T-helper 1 cell treated with Interleukin-12 subunit alpha and Interleukin-12 subunit beta and Interleukin-4 antibody, amounts not matched to agents 30 μg/mL and 1 μg/mL, for 36 hours (primary cell): ENCODE measurements at regions not wholly inside any gene's neighbourhood (a gene's known extent, or its start where the extent isn't known, plus 50 kb on each side); places are given as distances from the start of the nearest gene placed in this dataset.
"Not testable (repeated sequence)": the region's sequence is repeated elsewhere in the genome, so short reads cannot be mapped to it uniquely, and the experiment has no call there.

ENCODE experiments used
- H3K27ac Mint-ChIP-seq: one replicate; pipeline ENCODE4 v1.8.0; 2021; ENCODE audit warnings: mild to moderate bottlenecking, mixed read lengths
- H3K27me3 Mint-ChIP-seq: one replicate; pipeline ENCODE4 v1.8.0; 2021; ENCODE audit warnings: low read depth, mixed read lengths
- H3K36me3 Mint-ChIP-seq: one replicate; pipeline ENCODE4 v1.8.0; 2021; ENCODE audit warnings: low read depth, mixed read lengths
- H3K4me1 Mint-ChIP-seq: one replicate; pipeline ENCODE4 v1.8.0; 2021; ENCODE audit warnings: low read depth, mixed read lengths
- H3K4me3 Mint-ChIP-seq: one replicate; pipeline ENCODE4 v1.8.0; 2021; ENCODE audit warnings: mild to moderate bottlenecking, moderate library complexity, mixed read lengths
- H3K9me3 Mint-ChIP-seq: one replicate; pipeline ENCODE4 v1.8.0; 2021; ENCODE audit warnings: mixed read lengths

DNA sequence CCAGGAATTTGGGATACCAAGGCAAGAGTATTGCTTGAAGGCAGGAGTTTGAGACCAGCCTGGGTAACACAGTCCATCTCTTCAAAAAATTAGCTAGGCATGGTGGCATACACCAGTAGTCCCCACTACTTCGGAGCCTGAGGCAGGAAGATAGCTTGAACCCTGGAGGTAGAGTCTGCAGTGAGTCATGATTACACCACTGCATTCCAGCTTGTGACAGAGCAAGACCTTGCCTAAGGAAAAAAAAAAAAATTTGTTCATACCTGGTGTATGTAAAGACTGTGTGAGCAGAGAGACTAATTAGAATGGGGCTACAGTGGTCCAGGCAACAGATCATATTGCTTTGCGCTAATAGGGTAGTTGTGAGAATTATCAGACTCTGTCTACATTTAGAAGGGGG, 778.3 kb upstream of the PCDH20 start:
- no peaks in the 10 kb centered on the region for H3K27me3 Mint-ChIP-seq
- peaks cover 5% of the 10 kb centered on the region for H3K9me3 Mint-ChIP-seq
- H3K27ac Mint-ChIP-seq = no peak overlapping the region

GRCh38 chr13:62185631-62186255, 770.1 kb upstream of the PCDH20 start:
- Mint-ChIP-seq H3K27ac (no peak overlapping the region), H3K9me3 (no peaks in the 10 kb centered on the region), H3K27me3 (no peaks in the 10 kb centered on the region), H3K4me1 (no peaks in the 10 kb centered on the region), H3K36me3 (no peaks in the 10 kb centered on the region), H3K4me3 (no peak overlapping the region)

More for the DNA sequence above, 778.3 kb upstream of the PCDH20 start:
- no peak overlapping the region for H3K4me3 Mint-ChIP-seq
- no peaks in the 10 kb centered on the region for H3K4me1 Mint-ChIP-seq
- no peaks in the 10 kb centered on the region for H3K36me3 Mint-ChIP-seq

GRCh38 chr13:62176051-62176450, 760.4 kb upstream of the PCDH20 start:
- H3K36me3 Mint-ChIP-seq = no peaks in the 10 kb centered on the region
- no peak overlapping the region for H3K4me3 Mint-ChIP-seq
- H3K9me3 Mint-ChIP-seq = peaks cover 17% of the 10 kb centered on the region
- H3K27ac Mint-ChIP-seq = no peak overlapping the region
- no peaks in the 10 kb centered on the region for H3K27me3 Mint-ChIP-seq
- no peaks in the 10 kb centered on the region for H3K4me1 Mint-ChIP-seq

DNA sequence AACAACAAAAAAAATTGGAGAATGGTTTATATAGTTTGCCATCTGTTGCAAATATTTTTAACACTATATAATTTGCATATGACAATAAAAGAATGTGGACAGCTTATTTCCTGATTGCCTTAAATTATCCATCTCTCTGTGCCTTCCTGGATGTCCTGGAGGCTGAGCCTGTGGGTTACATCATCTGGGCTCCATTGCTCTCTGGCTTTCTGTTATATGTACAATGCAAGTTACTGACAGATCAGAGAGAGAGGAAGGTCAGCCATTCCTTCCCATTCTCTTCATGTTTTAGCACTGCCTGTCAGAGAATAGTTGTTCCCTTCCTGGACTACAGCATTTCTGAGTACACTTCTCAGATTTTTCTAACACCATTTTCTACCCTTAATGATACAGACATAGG, 758.3 kb upstream of the PCDH20 start:
- Mint-ChIP-seq H3K4me1 (no peaks in the 10 kb centered on the region), H3K27me3 (no peaks in the 10 kb centered on the region), H3K4me3 (no peak overlapping the region), H3K9me3 (peaks cover 21% of the 10 kb centered on the region), H3K27ac (no peak overlapping the region), H3K36me3 (no peaks in the 10 kb centered on the region)

GRCh38 chr13:62171697-62172096, 756.0 kb upstream of the PCDH20 start:
- Mint-ChIP-seq H3K27me3 (no peaks in the 10 kb centered on the region), H3K9me3 (peaks cover 16% of the 10 kb centered on the region), H3K36me3 (no peaks in the 10 kb centered on the region), H3K4me1 (no peaks in the 10 kb centered on the region), H3K4me3 (no peak overlapping the region), H3K27ac (no peak overlapping the region)

DNA sequence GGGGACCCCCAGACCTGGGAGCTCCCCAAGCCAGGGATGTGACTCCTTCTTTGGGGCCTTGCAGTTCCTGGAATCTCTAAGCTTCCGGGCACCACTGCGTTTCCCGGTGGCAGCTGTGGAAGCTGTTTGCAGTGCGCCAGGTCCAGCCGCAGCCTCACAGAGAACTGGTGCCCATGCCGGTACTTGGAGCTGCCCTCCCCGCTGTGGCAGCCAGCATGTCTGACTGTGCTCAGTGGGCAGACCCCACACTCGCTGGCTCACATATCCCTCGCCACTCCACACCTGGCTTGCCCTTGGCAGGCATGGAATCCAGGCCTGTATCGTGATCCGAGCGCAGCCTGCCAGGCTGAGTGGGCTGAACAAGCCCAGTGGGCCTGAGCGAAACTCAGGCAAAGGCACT, 753.2 kb upstream of the PCDH20 start:
- no peak overlapping the region for H3K4me3 Mint-ChIP-seq
- H3K27ac Mint-ChIP-seq = no peak overlapping the region
- no peaks in the 10 kb centered on the region for H3K36me3 Mint-ChIP-seq
- no peaks in the 10 kb centered on the region for H3K4me1 Mint-ChIP-seq
- peaks cover 7% of the 10 kb centered on the region for H3K9me3 Mint-ChIP-seq
- H3K27me3 Mint-ChIP-seq = no peaks in the 10 kb centered on the region

- Mint-ChIP-seq H3K27me3 (no peaks in the 10 kb centered on the region), H3K4me1 (no peaks in the 10 kb centered on the region), H3K27ac (no peak overlapping the region), H3K9me3 (peaks cover 7% of the 10 kb centered on the region), H3K36me3 (no peaks in the 10 kb centered on the region), H3K4me3 (no peak overlapping the region)
Observed at GRCh38 chr13:62167650-62168172, 752.1 kb upstream of the PCDH20 start.

GRCh38 chr13:62162860-62163259, 747.2 kb upstream of the PCDH20 start:
- H3K27ac Mint-ChIP-seq = no peak overlapping the region
- no peaks in the 10 kb centered on the region for H3K36me3 Mint-ChIP-seq
- peaks cover 6% of the 10 kb centered on the region for H3K9me3 Mint-ChIP-seq
- H3K27me3 Mint-ChIP-seq = no peaks in the 10 kb centered on the region
- H3K4me1 Mint-ChIP-seq = no peaks in the 10 kb centered on the region
- H3K4me3 Mint-ChIP-seq = no peak overlapping the region

DNA sequence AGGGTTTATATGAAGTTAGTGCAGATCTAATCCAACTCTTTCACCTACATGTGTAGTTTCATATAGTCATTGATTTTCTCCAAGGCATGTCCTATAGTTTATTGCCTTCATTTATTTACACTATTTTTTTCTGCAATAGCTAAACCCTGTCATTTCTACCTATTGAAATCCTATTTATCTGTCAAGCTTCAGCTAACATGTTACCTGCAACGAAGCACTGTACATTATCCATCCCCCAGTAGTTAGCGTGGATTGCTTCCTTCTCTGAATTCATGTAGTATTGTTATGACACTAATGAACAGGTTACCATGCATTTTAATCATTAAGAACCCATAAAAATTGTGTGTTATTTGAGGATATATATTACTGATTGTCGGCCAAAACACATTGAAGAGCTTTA, 742.9 kb upstream of the PCDH20 start:
- Mint-ChIP-seq H3K4me1 (no peaks in the 10 kb centered on the region), H3K4me3 (no peak overlapping the region), H3K27ac (no peak overlapping the region), H3K27me3 (no peaks in the 10 kb centered on the region), H3K36me3 (no peaks in the 10 kb centered on the region), H3K9me3 (peaks cover 20% of the 10 kb centered on the region)

- not testable (repeated sequence) for H3K4me1 Mint-ChIP-seq, H3K27ac Mint-ChIP-seq
Observed at GRCh38 chr13:62151724-62152123, 736.1 kb upstream of the PCDH20 start.

GRCh38 chr13:62142048-62142447, 726.4 kb upstream of the PCDH20 start:
- Mint-ChIP-seq H3K4me1 (no peaks in the 10 kb centered on the region), H3K36me3 (no peaks in the 10 kb centered on the region), H3K27ac (no peak overlapping the region), H3K9me3 (peaks cover 13% of the 10 kb centered on the region), H3K4me3 (no peak overlapping the region), H3K27me3 (no peaks in the 10 kb centered on the region)

More at GRCh38 chr13:62151724-62152123, 736.1 kb upstream of the PCDH20 start:
- H3K4me3 Mint-ChIP-seq, H3K27me3 Mint-ChIP-seq, H3K36me3 Mint-ChIP-seq: not testable (repeated sequence)
- H3K9me3 Mint-ChIP-seq = peaks cover 25% of the 10 kb centered on the region

GRCh38 chr13:62139597-62139996, 723.9 kb upstream of the PCDH20 start:
- H3K36me3 Mint-ChIP-seq = no peaks in the 10 kb centered on the region
- no peak overlapping the region for H3K4me3 Mint-ChIP-seq
- H3K27me3 Mint-ChIP-seq = no peaks in the 10 kb centered on the region
- no peaks in the 10 kb centered on the region for H3K4me1 Mint-ChIP-seq
- no peak overlapping the region for H3K27ac Mint-ChIP-seq
- H3K9me3 Mint-ChIP-seq = peaks cover 10% of the 10 kb centered on the region

DNA sequence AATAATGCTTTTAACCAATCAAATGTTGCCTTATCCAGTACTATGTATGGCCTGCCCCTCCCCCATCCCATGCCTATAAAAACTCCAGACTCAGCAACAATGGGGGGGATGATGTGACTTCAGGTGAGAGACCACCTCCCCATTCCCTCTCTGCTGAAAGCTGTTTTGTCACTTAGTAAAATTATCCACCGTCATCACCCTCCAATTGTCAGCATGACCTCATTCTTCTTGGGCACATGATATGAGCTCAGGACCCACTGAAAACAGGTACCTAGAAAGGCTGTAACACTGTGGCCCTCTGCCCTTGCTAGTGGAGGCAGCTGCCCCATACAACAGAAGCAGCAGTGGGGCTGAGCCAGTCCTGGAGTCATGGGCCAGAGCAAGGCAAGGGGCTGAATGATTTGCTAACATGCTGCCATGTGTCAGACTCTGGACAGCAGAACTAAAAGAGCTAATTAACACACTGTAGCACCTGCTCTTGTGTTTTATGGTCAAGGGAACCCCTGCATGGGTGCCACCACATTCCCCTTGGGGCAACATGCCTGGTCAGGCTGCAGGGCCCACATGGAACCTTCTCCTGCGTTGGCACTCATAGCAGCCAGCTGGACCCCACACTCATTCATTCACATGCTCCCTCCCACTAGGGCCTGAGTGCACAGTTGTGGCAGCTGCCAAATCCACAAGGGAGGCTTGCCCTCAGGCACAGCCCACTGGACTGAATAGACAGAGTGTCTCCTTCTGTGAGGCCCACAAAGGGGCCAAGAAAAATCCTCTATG, 722.2 kb upstream of the PCDH20 start:
- no peak overlapping the region for H3K27ac Mint-ChIP-seq
- no peaks in the 10 kb centered on the region for H3K27me3 Mint-ChIP-seq
- no peaks in the 10 kb centered on the region for H3K36me3 Mint-ChIP-seq
- H3K9me3 Mint-ChIP-seq = peaks cover 8% of the 10 kb centered on the region
- no peak overlapping the region for H3K4me3 Mint-ChIP-seq
- no peaks in the 10 kb centered on the region for H3K4me1 Mint-ChIP-seq

DNA sequence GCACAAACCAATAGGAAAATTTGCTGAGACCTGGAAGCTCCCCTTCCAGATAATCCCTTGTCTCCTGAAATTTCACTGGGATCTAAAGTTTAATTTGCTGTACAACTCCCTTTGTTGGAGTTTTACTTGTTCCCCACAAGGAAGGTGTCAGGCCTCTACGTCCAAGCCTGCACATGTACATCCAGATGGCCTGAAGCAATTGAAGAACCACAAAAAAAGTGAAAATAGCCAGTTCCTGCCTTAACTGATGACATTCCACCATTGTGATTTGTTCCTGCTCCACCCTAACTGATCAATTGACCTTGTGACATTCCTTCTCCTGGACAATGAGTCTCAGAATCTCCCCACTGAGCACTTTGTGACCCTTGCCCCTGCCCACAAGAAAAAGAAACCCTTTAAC, 716.0 kb upstream of the PCDH20 start:
- Mint-ChIP-seq H3K4me3 (no peak overlapping the region), H3K36me3 (no peaks in the 10 kb centered on the region), H3K27me3 (no peaks in the 10 kb centered on the region), H3K9me3 (peaks cover 12% of the 10 kb centered on the region), H3K27ac (no peak overlapping the region), H3K4me1 (no peaks in the 10 kb centered on the region)
